Loucy (cell line): ENCODE measurements at regions not wholly inside any gene's neighbourhood (a gene's known extent, or its start where the extent isn't known, plus 50 kb on each side); places are given as distances from the start of the nearest gene placed in this dataset.

Experiments used
- CTCF ChIP-seq: fragments of 200-600 bp; sonication (generic); conservative IDR thresholded peaks from 2 replicates; pipeline ENCODE4 v1.5.1; 2014; ENCODE audit warnings: mild to moderate bottlenecking, antibody characterized with exemption, low read length
- EZH2phosphoT487 ChIP-seq: fragments of 200-600 bp; IDR thresholded peaks from 2 replicates; pipeline ENCODE4 v1.6.1; 2018; ENCODE audit warnings: antibody characterized with exemption, mild to moderate bottlenecking, moderate library complexity, borderline replicate concordance

GRCh38 chr20:4556781-4557180 is 129.5 kb upstream of the PRNP start:
- TF ChIP-seq CTCF (no peak), EZH2phosphoT487 (no peak)
